ENCODE measurements at regions not wholly inside any gene's neighbourhood (a gene's known extent, or its start where the extent isn't known, plus 50 kb on each side); places are given as distances from the start of the nearest gene placed in this dataset.

DNA sequence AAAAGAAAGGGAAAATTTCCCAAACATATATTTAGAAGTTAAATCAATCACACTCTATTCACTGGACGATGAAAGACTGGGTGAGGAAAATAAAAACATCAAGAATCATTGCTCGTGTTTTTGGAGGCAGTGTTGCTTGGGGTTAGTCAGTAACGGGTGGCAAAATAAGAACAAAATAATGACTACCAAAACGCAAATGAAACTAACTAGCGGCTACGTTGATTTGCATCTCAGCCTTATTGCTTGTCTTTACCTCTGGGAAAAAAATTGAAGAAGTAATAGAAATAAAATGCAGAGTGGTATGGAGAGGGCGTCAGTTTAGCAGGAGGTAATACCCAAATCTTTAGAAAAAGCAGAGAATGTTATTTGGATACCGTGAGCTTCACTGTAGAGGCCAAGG lies 86.4 kb upstream of the SORBS2 start:
- Mint-ChIP-seq H3K27ac (no peak overlapping the region), H3K4me1 (peaks cover 18% of the 10 kb centered on the region), H3K36me3 (peaks cover 6% of the 10 kb centered on the region; the same call in 1 of the 2 replicates), H3K4me3 (no peak overlapping the region), H3K9me3 (peaks cover 7% of the 10 kb centered on the region; the same call in 1 of the 2 replicates), H3K27me3 (ENCODE audit: low read depth) (no peaks in the 10 kb centered on the region)
- CTCF ChIA-PET = no interaction called here
- TF ChIP-seq IRF2 (CRISPR knock-in tag; IDR thresholded peaks at IDR 0.05; ENCODE audit: borderline replicate concordance, low read depth) (no peak), E2F4 (CRISPR knock-in tag; IDR thresholded peaks at IDR 0.05; ENCODE audit: borderline replicate concordance, low read depth) (no peak), GTF2I (CRISPR knock-in tag; conservative IDR thresholded peaks at IDR 0.05) (no peak), HMGA2 (CRISPR knock-in tag; IDR thresholded peaks at IDR 0.05) (no peak), E2F5 (CRISPR knock-in tag; IDR thresholded peaks at IDR 0.05) (no peak), CTCF (IDR thresholded peaks at IDR 0.05) (no peak), GRHL2 (CRISPR knock-in tag; IDR thresholded peaks at IDR 0.05; ENCODE audit: insufficient replicate concordance, severe bottlenecking) (no peak), ZNF219 (CRISPR knock-in tag; IDR thresholded peaks at IDR 0.05; ENCODE audit: borderline replicate concordance) (no peak), ARID4B (CRISPR knock-in tag; IDR thresholded peaks at IDR 0.05; ENCODE audit: borderline replicate concordance) (no peak)
- TF ChIP-seq, protein P1, sequence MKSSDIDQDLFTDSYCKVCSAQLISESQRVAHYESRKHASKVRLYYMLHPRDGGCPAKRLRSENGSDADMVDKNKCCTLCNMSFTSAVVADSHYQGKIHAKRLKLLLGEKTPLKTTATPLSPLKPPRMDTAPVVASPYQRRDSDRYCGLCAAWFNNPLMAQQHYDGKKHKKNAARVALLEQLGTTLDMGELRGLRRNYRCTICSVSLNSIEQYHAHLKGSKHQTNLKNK (CRISPR knock-in tag; IDR thresholded peaks at IDR 0.05) = no peak
- DNase-seq (ENCODE audit: low spot score) (no peak), ATAC-seq (no peak)
- POLR2A ChIA-PET = no interaction called here

DNA sequence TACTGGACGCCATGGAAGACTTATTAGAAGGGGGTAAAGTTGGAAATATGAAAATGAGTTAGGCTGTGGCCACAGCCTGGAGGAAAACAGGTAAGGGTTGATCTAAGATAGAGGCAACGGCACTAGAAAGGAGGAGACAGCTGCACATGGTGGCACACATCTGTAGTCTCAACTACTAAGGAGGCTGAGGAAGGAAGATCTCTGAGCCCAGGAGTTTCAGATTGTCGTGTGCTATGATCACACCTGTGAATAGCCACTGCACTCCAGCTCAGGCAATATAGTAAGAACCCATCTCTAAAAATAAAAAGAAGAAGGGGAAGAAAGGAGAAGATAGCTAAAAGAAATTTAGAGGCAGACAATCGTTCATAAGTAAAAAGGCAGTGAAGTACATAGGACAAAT lies 87.8 kb upstream of the SORBS2 start:
- H3K36me3 Mint-ChIP-seq = no peaks in the 10 kb centered on the region
- H3K27me3 Mint-ChIP-seq (ENCODE audit: low read depth) = no peaks in the 10 kb centered on the region
- ChIA-PET CTCF (no interaction called here), POLR2A (no interaction called here)
- TF ChIP-seq, protein P2, sequence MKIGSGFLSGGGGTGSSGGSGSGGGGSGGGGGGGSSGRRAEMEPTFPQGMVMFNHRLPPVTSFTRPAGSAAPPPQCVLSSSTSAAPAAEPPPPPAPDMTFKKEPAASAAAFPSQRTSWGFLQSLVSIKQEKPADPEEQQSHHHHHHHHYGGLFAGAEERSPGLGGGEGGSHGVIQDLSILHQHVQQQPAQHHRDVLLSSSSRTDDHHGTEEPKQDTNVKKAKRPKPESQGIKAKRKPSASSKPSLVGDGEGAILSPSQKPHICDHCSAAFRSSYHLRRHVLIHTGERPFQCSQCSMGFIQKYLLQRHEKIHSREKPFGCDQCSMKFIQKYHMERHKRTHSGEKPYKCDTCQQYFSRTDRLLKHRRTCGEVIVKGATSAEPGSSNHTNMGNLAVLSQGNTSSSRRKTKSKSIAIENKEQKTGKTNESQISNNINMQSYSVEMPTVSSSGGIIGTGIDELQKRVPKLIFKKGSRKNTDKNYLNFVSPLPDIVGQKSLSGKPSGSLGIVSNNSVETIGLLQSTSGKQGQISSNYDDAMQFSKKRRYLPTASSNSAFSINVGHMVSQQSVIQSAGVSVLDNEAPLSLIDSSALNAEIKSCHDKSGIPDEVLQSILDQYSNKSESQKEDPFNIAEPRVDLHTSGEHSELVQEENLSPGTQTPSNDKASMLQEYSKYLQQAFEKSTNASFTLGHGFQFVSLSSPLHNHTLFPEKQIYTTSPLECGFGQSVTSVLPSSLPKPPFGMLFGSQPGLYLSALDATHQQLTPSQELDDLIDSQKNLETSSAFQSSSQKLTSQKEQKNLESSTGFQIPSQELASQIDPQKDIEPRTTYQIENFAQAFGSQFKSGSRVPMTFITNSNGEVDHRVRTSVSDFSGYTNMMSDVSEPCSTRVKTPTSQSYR (CRISPR knock-in tag; IDR thresholded peaks at IDR 0.05) = no peak
- TF ChIP-seq TP53 (CRISPR knock-in tag; IDR thresholded peaks at IDR 0.05) (no peak), RELA (CRISPR knock-in tag; IDR thresholded peaks at IDR 0.05; ENCODE audit: borderline replicate concordance) (no peak), GABPB1 (CRISPR knock-in tag; IDR thresholded peaks at IDR 0.05) (no peak), ZNF138 (CRISPR knock-in tag; conservative IDR thresholded peaks at IDR 0.05) (no peak), JUN (CRISPR knock-in tag; IDR thresholded peaks at IDR 0.05) (no peak), GRHL2 (CRISPR knock-in tag; IDR thresholded peaks at IDR 0.05; ENCODE audit: insufficient replicate concordance, severe bottlenecking) (no peak), PRDM15 (CRISPR knock-in tag; IDR thresholded peaks at IDR 0.05) (no peak), NR2C2 (CRISPR knock-in tag; IDR thresholded peaks at IDR 0.05) (no peak), TEAD4 (CRISPR knock-in tag; IDR thresholded peaks at IDR 0.05) (no peak), SMAD3 (CRISPR knock-in tag; IDR thresholded peaks at IDR 0.05; ENCODE audit: borderline replicate concordance) (no peak)
- ATAC-seq (no peak), DNase-seq (ENCODE audit: low spot score) (no peak)
- H3K4me3 Mint-ChIP-seq = no peak overlapping the region
- no peak overlapping the region for H3K27ac Mint-ChIP-seq
- H3K9me3 Mint-ChIP-seq = no peaks in the 10 kb centered on the region
- H3K4me1 Mint-ChIP-seq = peaks cover 7% of the 10 kb centered on the region
